SK-N-SH (cell line): ENCODE measurements at regions not wholly inside any gene's neighbourhood (a gene's known extent, or its start where the extent isn't known, plus 50 kb on each side); places are given as distances from the start of the nearest gene placed in this dataset.
A peak's percentile ranks its signal among the peaks of the same experiment; 100 is the strongest.

Experiments
- CTCF ChIA-PET: fragments of 300-600, 350-600 bp; formaldehyde crosslinking; extraction: SDS; loops from one replicate; lab custom pipeline; 2021; lab: Yijun Ruan, JAX
- POLR2A ChIA-PET: fragments of 350-600 bp; sonication (Branson Sonifier 250); formaldehyde crosslinking; extraction: SDS; loops from one replicate; lab custom pipeline; 2020; ENCODE audit warnings: antibody characterized with exemption, inconsistent platforms; lab: Yijun Ruan, JAX
- DNase-seq: peaks from one replicate; pipeline ENCODE4 v3.0.0; 2012
- H2AFZ ChIP-seq: fragments of 200-600 bp; sonication (generic); 2 replicates; pipeline ENCODE4 v1.8.1; 2016; ENCODE audit warnings: antibody characterized with exemption, mild to moderate bottlenecking, low read depth
- H3F3A ChIP-seq: fragments of 200-600 bp; sonication (generic); replicated peaks from 2 replicates; pipeline ENCODE3; 2016; ENCODE audit warnings: antibody characterized with exemption, mild to moderate bottlenecking; ENCODE audit not compliant: insufficient read depth
- H3K27ac ChIP-seq, 2 experiments: fragments of 200-500 bp in 1 of 2; fragments of 200-600 bp in 1 of 2; sonication (Bioruptor generic) in 1 of 2; sonication (generic), shearing (Covaris generic) in 1 of 2; 2 replicates each; pipeline versions ENCODE4 v1.5.1 to v1.6.1; 2014 to 2016; ENCODE audit warnings: low read depth in 2 of 2, inconsistent platforms in 1 of 2, low read length in 1 of 2, mild to moderate bottlenecking in 1 of 2, mixed read lengths in 1 of 2
- H3K27me3 ChIP-seq: fragments of 200-600 bp; sonication (generic), shearing (Covaris generic); 2 replicates; pipeline ENCODE4 v1.6.1; 2016; ENCODE audit warnings: mixed run types; ENCODE audit not compliant: insufficient read depth
- H3K36me3 ChIP-seq, 2 experiments: fragments of 200-500 bp in 1 of 2; fragments of 200-600 bp in 1 of 2; sonication (Bioruptor generic) in 1 of 2; sonication (generic) in 1 of 2; replicated peaks in 1 of 2; 2 replicates each; pipeline versions ENCODE3 to v1.5.1; 2014 to 2016; ENCODE audit warnings: low read length in 1 of 2, mild to moderate bottlenecking in 1 of 2; ENCODE audit not compliant: insufficient read depth in 2 of 2, control insufficient read depth in 1 of 2
- H3K4me1 ChIP-seq, 2 experiments: fragments of 200-500 bp in 1 of 2; fragments of 200-600 bp in 1 of 2; sonication (Bioruptor generic) in 1 of 2; sonication (generic), shearing (Covaris generic) in 1 of 2; 2 replicates each; pipeline versions ENCODE4 v1.5.1 to v1.6.1; 2014 to 2016; ENCODE audit warnings: low read depth in 1 of 2, low read length in 1 of 2, mixed run types in 1 of 2; ENCODE audit not compliant: insufficient read depth in 2 of 2, control insufficient read depth in 1 of 2
- H3K4me2 ChIP-seq: fragments of 200-600 bp; sonication (generic), shearing (Covaris generic); 2 replicates; pipeline ENCODE4 v1.6.1; 2017; ENCODE audit warnings: mixed run types
- H3K4me3 ChIP-seq, 2 experiments: fragments of 200-500 bp in 1 of 2; fragments of 200-600 bp in 1 of 2; sonication (Bioruptor generic) in 1 of 2; sonication (generic), shearing (Covaris generic) in 1 of 2; 2 replicates each; pipeline versions ENCODE4 v1.5.1 to v1.8.1; 2014 to 2016; ENCODE audit warnings: low read depth in 2 of 2, inconsistent platforms in 1 of 2, low read length in 1 of 2, mild to moderate bottlenecking in 1 of 2, mixed read lengths in 1 of 2, moderate library complexity in 1 of 2
- H3K79me2 ChIP-seq: fragments of 200-600 bp; sonication (generic); 2 replicates; pipeline ENCODE4 v1.8.1; 2017; ENCODE audit warnings: mild to moderate bottlenecking; ENCODE audit not compliant: insufficient read depth
- H3K9ac ChIP-seq: fragments of 200-600 bp; sonication (generic); 2 replicates; pipeline ENCODE4 v1.6.1; 2017; ENCODE audit warnings: mixed run types
- H3K9me2 ChIP-seq: fragments of 200-600 bp; sonication (generic); 2 replicates; pipeline ENCODE4 v1.6.1; 2017; ENCODE audit warnings: mixed run types
- H3K9me3 ChIP-seq: fragments of 200-600 bp; sonication (generic); 2 replicates; pipeline ENCODE4 v1.6.1; 2017; ENCODE audit warnings: mixed run types, mild to moderate bottlenecking, moderate library complexity
- H4K20me1 ChIP-seq: fragments of 200-600 bp; sonication (generic); 2 replicates; pipeline ENCODE4 v1.6.1; 2017; ENCODE audit warnings: mild to moderate bottlenecking, mixed run types; ENCODE audit not compliant: insufficient read depth
- CHD2 ChIP-seq: fragments of 150-350 bp; IDR thresholded peaks from 2 replicates; pipeline ENCODE4 v1.6.1; 2018; ENCODE audit warnings: low read length; ENCODE audit not compliant: partially characterized antibody
- CTCF ChIP-seq: fragments of 200-600 bp; sonication (generic); IDR thresholded peaks from 2 replicates; pipeline ENCODE4 v1.6.1; 2017; ENCODE audit warnings: antibody characterized with exemption, mild to moderate bottlenecking, moderate library complexity
- EP300 ChIP-seq, 2 experiments: IDR thresholded peaks; 2 replicates each; pipeline versions ENCODE4 v1.4.0 to v1.6.1; 2012; ENCODE audit warnings: borderline replicate concordance in 1 of 2, low read depth in 1 of 2, low read length in 1 of 2
- MEF2A ChIP-seq: IDR thresholded peaks from 2 replicates; pipeline ENCODE4 v1.4.0; 2012; ENCODE audit warnings: low read depth, borderline replicate concordance
- NFIC ChIP-seq: IDR thresholded peaks from 2 replicates; pipeline ENCODE4 v1.4.0; 2012; ENCODE audit warnings: borderline replicate concordance
- NRF1 ChIP-seq: IDR thresholded peaks from 2 replicates; pipeline ENCODE4 v1.6.1; 2012; ENCODE audit warnings: low read depth, mild to moderate bottlenecking, low read length
- USF1 ChIP-seq: IDR thresholded peaks from 2 replicates; pipeline ENCODE4 v1.4.0; 2012; ENCODE audit warnings: low read depth, borderline replicate concordance
- ZBTB33 ChIP-seq: IDR thresholded peaks from 2 replicates; pipeline ENCODE4 v1.4.0; 2012; ENCODE audit warnings: low read depth, borderline replicate concordance
- WGBS: methylation state at CpG from one replicate; pipeline ENCODE4 v1.1.6; 2017; ENCODE audit warnings: low lambda C conversion rate; 5-methylcytosine and 5-hydroxymethylcytosine counted together

GRCh38 chr7:130982160-130982638 lies 248.2 kb upstream of the KLF14 start (continued):
- TF ChIP-seq CTCF (peak; percentile 97), NFIC (no peak), EP300 (IDR thresholded peaks at IDR 0.05; ENCODE audit: borderline replicate concordance in 1 of 2, low read depth in 1 of 2, low read length in 1 of 2) (no peak), ZBTB33 (no peak), CHD2 (no peak)
- TF ChIP-seq, all 33 proteins: peak for 5

GRCh38 chr7:130982651-130983050 lies 248.6 kb upstream of the KLF14 start:
- TF ChIP-seq MEF2A, result no peak
- no peak for TF ChIP-seq CTCF
- no peak for TF ChIP-seq NRF1
- TF ChIP-seq USF1, result no peak
- Histone ChIP-seq H3K36me3 (peaks cover 8 to 31% of the 10 kb centered on the region in 2 experiments), H3K4me3 (no peak overlapping the region), H3K4me1 (peaks cover 0 to 13% of the 10 kb centered on the region in 2 experiments; a peak in 2 of 4 replicates), H2AFZ (no peak overlapping the region), H3K9me2 (no peaks in the 10 kb centered on the region), H4K20me1 (no peaks in the 10 kb centered on the region), H3F3A (peaks cover 19% of the 10 kb centered on the region), H3K9ac (no peak overlapping the region), H3K27me3 (no peaks in the 10 kb centered on the region), H3K27ac (no peak overlapping the region), H3K9me3 (no peaks in the 10 kb centered on the region), H3K4me2 (no peak overlapping the region), H3K79me2 (peaks cover 21% of the 10 kb centered on the region)
- POLR2A ChIA-PET, result no interaction called here
- 67% methylated on average over 3 of the region's 3 CpGs for WGBS
- no peak for DNase-seq
- CTCF ChIA-PET, result interaction anchor here (0.6 to 7.0 kb wide), 59 partner anchors 9 to 972 kb away, joined by 3 to 182 read pairs (median 5); no protein-coding TSS in a partner anchor
